H1 (cell line): ENCODE measurements at regions not wholly inside any gene's neighbourhood (a gene's known extent, or its start where the extent isn't known, plus 50 kb on each side); places are given as distances from the start of the nearest gene placed in this dataset.

Source experiments
- CTCF ChIP-seq, 3 experiments: IDR thresholded peaks; 1 replicate in 2 of 3; 2 replicates in 1 of 3; pipeline versions ENCODE4 v1.5.1 to v1.6.1; 2011; ENCODE audit warnings: low read length in 3 of 3, mild to moderate bottlenecking in 3 of 3, inconsistent platforms in 2 of 3, low read depth in 1 of 3, moderate library complexity in 1 of 3; ENCODE audit not compliant: insufficient read depth in 1 of 3; ENCODE audit errors: control extremely low read depth in 1 of 3
- EP300 ChIP-seq, 2 experiments: IDR thresholded peaks; 1 replicate in 1 of 2; 2 replicates in 1 of 2; pipeline ENCODE4 v1.6.1; 2011 to 2012; ENCODE audit warnings: low read depth in 2 of 2, low read length in 2 of 2, mild to moderate bottlenecking in 2 of 2, borderline replicate concordance in 1 of 2, inconsistent platforms in 1 of 2, moderate library complexity in 1 of 2
- HDAC6 ChIP-seq: IDR thresholded peaks from one replicate; pipeline ENCODE4 v1.7.1; 2012; ENCODE audit warnings: low read depth, mild to moderate bottlenecking, inconsistent platforms, low read length, moderate library complexity
- JUND ChIP-seq: IDR thresholded peaks from 2 replicates; pipeline ENCODE4 v1.6.1; 2011; ENCODE audit warnings: mild to moderate bottlenecking, improper control_type of control experiment, low read length
- MAX ChIP-seq: IDR thresholded peaks from 2 replicates; pipeline ENCODE4 v1.6.1; 2012; ENCODE audit warnings: inconsistent platforms
- SP1 ChIP-seq: IDR thresholded peaks from 2 replicates; pipeline ENCODE4 v1.6.1; 2011; ENCODE audit warnings: low read depth, low read length
- TAF1 ChIP-seq: IDR thresholded peaks from 2 replicates; pipeline ENCODE4 v1.6.1; 2011; ENCODE audit warnings: mild to moderate bottlenecking, low read depth, low read length

DNA sequence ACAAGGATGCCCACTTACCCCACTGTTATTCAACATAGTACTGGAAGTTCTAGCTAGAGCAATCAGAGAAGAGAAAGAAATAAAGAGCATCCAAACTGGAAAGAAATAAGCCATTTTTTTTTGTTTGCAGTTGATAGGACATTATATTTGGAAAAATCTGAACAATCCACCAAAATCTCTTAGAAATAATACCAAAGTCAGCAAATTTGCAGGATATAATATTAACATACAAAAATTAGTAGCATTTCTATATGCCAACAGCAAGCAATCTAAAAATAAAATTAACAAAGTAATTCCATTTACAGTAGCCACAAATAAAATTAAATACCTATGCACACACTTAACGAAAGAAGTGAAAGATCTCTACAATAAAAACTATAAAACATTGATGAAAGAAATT lies 599.3 kb downstream of the CDH9 start:
- TF ChIP-seq CTCF (IDR thresholded peaks at IDR 0.05; ENCODE audit: control extremely low read depth in 1 of 3, insufficient read depth in 1 of 3, low read depth in 1 of 3, low read length in 3 of 3) (no peak), MAX (no peak), HDAC6 (no peak), SP1 (no peak), EP300 (IDR thresholded peaks at IDR 0.05; ENCODE audit: borderline replicate concordance in 1 of 2, low read depth in 2 of 2, low read length in 2 of 2) (no peak), JUND (no peak), TAF1 (no peak)
